ENCODE measurements at regions not wholly inside any gene's neighbourhood (a gene's known extent, or its start where the extent isn't known, plus 50 kb on each side); places are given as distances from the start of the nearest gene placed in this dataset.

DNA sequence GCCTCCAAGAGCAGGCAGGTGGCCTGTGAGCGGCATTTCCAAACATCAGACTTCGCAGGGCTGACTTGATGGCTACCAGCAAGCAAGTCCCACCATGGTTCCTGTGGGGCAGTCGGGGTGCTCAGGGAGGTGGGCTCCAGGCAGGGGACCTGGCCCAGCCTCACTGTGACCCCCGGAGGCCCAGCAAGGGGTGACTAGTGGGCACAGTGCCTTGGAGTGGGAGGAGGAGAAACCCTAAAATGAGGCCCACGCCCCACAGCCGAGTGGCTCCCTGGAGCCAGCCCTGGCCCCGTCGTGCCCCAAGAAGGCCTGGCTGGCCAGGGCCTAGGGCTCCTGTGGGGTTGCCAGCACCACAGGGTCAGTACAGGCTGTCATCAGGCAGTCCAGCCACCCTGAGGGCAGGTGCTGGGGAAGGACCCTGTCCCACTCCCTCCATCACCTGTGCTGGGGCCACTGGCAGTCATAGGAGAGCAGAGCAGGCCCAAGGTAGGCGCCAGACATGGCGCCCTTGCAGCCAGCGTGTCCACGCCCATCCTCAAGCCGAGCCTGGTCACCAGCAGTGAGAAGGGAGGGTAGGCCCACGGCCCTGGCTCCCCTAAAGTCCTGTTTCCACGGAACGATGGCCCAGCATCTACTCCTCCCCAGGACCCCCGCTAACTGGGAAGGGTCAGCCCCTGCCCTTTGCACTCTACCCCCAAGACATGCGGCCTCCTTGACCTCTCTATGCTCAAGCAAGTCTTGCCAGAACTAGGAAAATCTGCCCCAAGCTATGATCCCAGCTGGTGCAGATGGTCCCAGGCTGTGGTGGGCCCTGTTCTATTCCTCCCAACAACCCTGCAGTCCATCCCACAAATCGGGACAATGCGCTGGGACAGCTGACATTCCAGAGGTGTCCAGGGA is 144.2 kb upstream of the C14orf180 start:
- no peak for TF ChIP-seq CTCF (IDR thresholded peaks at IDR 0.05)
- no peak for TF ChIP-seq AFF4 (CRISPR knock-in tag; IDR thresholded peaks at IDR 0.05; ENCODE audit: borderline replicate concordance)
- TF ChIP-seq ATF6 (CRISPR knock-in tag; IDR thresholded peaks at IDR 0.05), result no peak

Measured in WTC11 (cell line).